ENCODE measurements at regions not wholly inside any gene's neighbourhood (a gene's known extent, or its start where the extent isn't known, plus 50 kb on each side); places are given as distances from the start of the nearest gene placed in this dataset.

GRCh38 chr22:45067731-45068130 lies 57.9 kb upstream of the PHF21B start:
- POLR2A ChIA-PET, result no interaction called here
- H3K9me2 ChIP-seq, result no peaks in the 10 kb centered on the region

GRCh38 chr22:45069925-45070324 lies 60.1 kb upstream of the PHF21B start:
- CTCF ChIA-PET, result interaction anchor here (1.5 kb wide), 1 partner anchor 14 kb away, joined by 3 read pairs; no protein-coding TSS in a partner anchor
- Histone ChIP-seq H3K9me3 (no peaks in the 10 kb centered on the region), H3K9ac (no peak overlapping the region), H3K27me3 (ENCODE audit: insufficient read depth) (no peaks in the 10 kb centered on the region; the same call in 1 of the 2 replicates), H3K4me3 (ENCODE audit: low read depth in 2 of 2, low read length in 1 of 2) (no peak overlapping the region), H3K27ac (ENCODE audit: low read depth in 2 of 2, low read length in 1 of 2) (no peak overlapping the region), H3F3A (replicated peaks; ENCODE audit: insufficient read depth) (no peaks in the 10 kb centered on the region), H3K36me3 (replicated peaks in 1 of 2; ENCODE audit: control insufficient read depth in 1 of 2, insufficient read depth in 2 of 2, low read length in 1 of 2) (no peaks in the 10 kb centered on the region), H3K4me2 (no peak overlapping the region), H3K79me2 (ENCODE audit: insufficient read depth) (no peaks in the 10 kb centered on the region), H4K20me1 (ENCODE audit: insufficient read depth) (no peaks in the 10 kb centered on the region), H2AFZ (ENCODE audit: low read depth) (no peak overlapping the region), H3K9me2 (no peaks in the 10 kb centered on the region), H3K4me1 (ENCODE audit: control insufficient read depth in 1 of 2, insufficient read depth in 2 of 2, low read depth in 1 of 2, low read length in 1 of 2) (peaks cover 0 to 11% of the 10 kb centered on the region in 2 experiments; a peak in 2 of 4 replicates)
- TF ChIP-seq SIN3A (IDR thresholded peaks at IDR 0.05; ENCODE audit: borderline replicate concordance, low read depth, low read length) (no peak), ELF1 (IDR thresholded peaks at IDR 0.05) (no peak), GATA2 (CRISPR knock-in tag; IDR thresholded peaks at IDR 0.05) (no peak), IRF3 (IDR thresholded peaks at IDR 0.05; ENCODE audit: low read depth, low read length) (no peak), JUND (IDR thresholded peaks at IDR 0.05) (no peak), EZH2phosphoT487 (IDR thresholded peaks at IDR 0.05; ENCODE audit: borderline replicate concordance, low read depth) (no peak), SMC3 (IDR thresholded peaks at IDR 0.05; ENCODE audit: low read depth, low read length) (no peak), GABPA (IDR thresholded peaks at IDR 0.05; ENCODE audit: low read depth) (no peak), RXRA (IDR thresholded peaks at IDR 0.05; ENCODE audit: borderline replicate concordance, low read depth) (no peak), TCF12 (IDR thresholded peaks at IDR 0.05) (no peak), NRF1 (IDR thresholded peaks at IDR 0.05; ENCODE audit: low read depth, low read length) (no peak), FOSL2 (IDR thresholded peaks at IDR 0.05; ENCODE audit: borderline replicate concordance, low read depth) (no peak), MXI1 (IDR thresholded peaks at IDR 0.05; ENCODE audit: low read depth, low read length) (no peak), RCOR1 (IDR thresholded peaks at IDR 0.05; ENCODE audit: low read length) (no peak), RFX5 (IDR thresholded peaks at IDR 0.05; ENCODE audit: low read length) (no peak), ZBTB33 (IDR thresholded peaks at IDR 0.05; ENCODE audit: borderline replicate concordance, low read depth) (no peak), RAD21 (IDR thresholded peaks at IDR 0.05; ENCODE audit: low read length) (no peak)
- POLR2A ChIA-PET, result no interaction called here
- WGBS (ENCODE audit: low lambda C conversion rate), result 78% methylated on average over 5 of the region's 5 CpGs
- DNase-seq, result no peak

More at GRCh38 chr22:45067731-45068130, 57.9 kb upstream of the PHF21B start:
- Histone ChIP-seq H3K27me3 (ENCODE audit: insufficient read depth) (no peaks in the 10 kb centered on the region; the same call in 1 of the 2 replicates), H2AFZ (ENCODE audit: low read depth) (no peak overlapping the region), H3K4me1 (ENCODE audit: control insufficient read depth in 1 of 2, insufficient read depth in 2 of 2, low read depth in 1 of 2, low read length in 1 of 2) (peaks cover 0 to under 1% of the 10 kb centered on the region in 2 experiments; a peak in 1 of 4 replicates), H4K20me1 (ENCODE audit: insufficient read depth) (no peaks in the 10 kb centered on the region), H3K9ac (no peak overlapping the region), H3K36me3 (replicated peaks in 1 of 2; ENCODE audit: control insufficient read depth in 1 of 2, insufficient read depth in 2 of 2, low read length in 1 of 2) (no peaks in the 10 kb centered on the region), H3K79me2 (ENCODE audit: insufficient read depth) (no peaks in the 10 kb centered on the region), H3K27ac (ENCODE audit: low read depth in 2 of 2, low read length in 1 of 2) (no peak overlapping the region), H3F3A (replicated peaks; ENCODE audit: insufficient read depth) (no peaks in the 10 kb centered on the region), H3K4me3 (ENCODE audit: low read depth in 2 of 2, low read length in 1 of 2) (no peak overlapping the region), H3K9me3 (no peaks in the 10 kb centered on the region), H3K4me2 (no peak overlapping the region)
- DNase-seq, result no peak
- no peak for TF ChIP-seq PBX3 (IDR thresholded peaks at IDR 0.05)
- no peak for TF ChIP-seq SMC3 (IDR thresholded peaks at IDR 0.05; ENCODE audit: low read depth, low read length)
- no peak for TF ChIP-seq ELF1 (IDR thresholded peaks at IDR 0.05)
- TF ChIP-seq TCF12 (IDR thresholded peaks at IDR 0.05), result no peak
- no peak for TF ChIP-seq FOSL2 (IDR thresholded peaks at IDR 0.05; ENCODE audit: borderline replicate concordance, low read depth)
- no peak for TF ChIP-seq TEAD4 (IDR thresholded peaks at IDR 0.05; ENCODE audit: borderline replicate concordance, insufficient read depth)
- no peak for TF ChIP-seq POLR2AphosphoS5 (IDR thresholded peaks at IDR 0.05; ENCODE audit: low read depth, low read length)
- no peak for TF ChIP-seq RAD21 (IDR thresholded peaks at IDR 0.05; ENCODE audit: low read length)
- no peak for TF ChIP-seq NRF1 (IDR thresholded peaks at IDR 0.05; ENCODE audit: low read depth, low read length)
- TF ChIP-seq CHD2 (IDR thresholded peaks at IDR 0.05; ENCODE audit: low read length, partially characterized antibody), result no peak
- TF ChIP-seq EP300 (IDR thresholded peaks at IDR 0.05; ENCODE audit: borderline replicate concordance in 1 of 2, low read depth in 1 of 2, low read length in 1 of 2), result no peak
- TF ChIP-seq USF2 (IDR thresholded peaks at IDR 0.05; ENCODE audit: borderline replicate concordance, low read depth, low read length), result no peak
- TF ChIP-seq MXI1 (IDR thresholded peaks at IDR 0.05; ENCODE audit: low read depth, low read length), result no peak
- no peak for TF ChIP-seq MEF2A (IDR thresholded peaks at IDR 0.05; ENCODE audit: borderline replicate concordance, low read depth)
- CTCF ChIA-PET, result no interaction called here
- 53% methylated on average over 1 of the region's 1 CpG for WGBS (ENCODE audit: low lambda C conversion rate)

Measured in SK-N-SH (cell line).